Activated T-cell treated with anti-CD3 and anti-CD28 coated beads, Interleukin-2, amount 50 U/mL, for 4 hours (primary cell): ENCODE measurements at regions not wholly inside any gene's neighbourhood (a gene's known extent, or its start where the extent isn't known, plus 50 kb on each side); places are given as distances from the start of the nearest gene placed in this dataset.

Source experiments
- ATAC-seq, 2 donors: fragments of 200-7000 bp; cut with Tn5 transposase; one replicate each; pipeline ENCODE4 v1.10.0; 2021
- DNase-seq: peaks from one replicate; pipeline ENCODE4 v3.0.0-alpha.2; 2020
- H3K27me3 Mint-ChIP-seq: one replicate; pipeline ENCODE4 v1.8.0; 2021; ENCODE audit warnings: low read depth, mixed read lengths
- H3K36me3 Mint-ChIP-seq: one replicate; pipeline ENCODE4 v1.8.0; 2022; ENCODE audit warnings: mixed read lengths; ENCODE audit not compliant: insufficient read depth
- H3K4me1 Mint-ChIP-seq: one replicate; pipeline ENCODE4 v1.8.0; 2021; ENCODE audit warnings: low read depth, mixed read lengths
- H3K4me3 Mint-ChIP-seq: one replicate; pipeline ENCODE4 v1.8.0; 2021; ENCODE audit warnings: mild to moderate bottlenecking, moderate library complexity, mixed read lengths
- H3K9me3 Mint-ChIP-seq: one replicate; pipeline ENCODE4 v1.8.0; 2021; ENCODE audit warnings: mixed read lengths

- Mint-ChIP-seq H3K36me3 (no peaks in the 10 kb centered on the region), H3K27me3 (peaks cover 2% of the 10 kb centered on the region), H3K9me3 (no peaks in the 10 kb centered on the region), H3K4me1 (peaks cover 24% of the 10 kb centered on the region), H3K4me3 (no peak overlapping the region)
- DNase-seq, result no peak
- peak; percentile 94 to 97 for ATAC-seq
Measured at GRCh38 chr2:64295326-64296139, 151.3 kb upstream of the PELI1 start.

GRCh38 chr2:64296140-64296480, 151.9 kb upstream of the PELI1 start:
- peaks cover 2% of the 10 kb centered on the region for H3K27me3 Mint-ChIP-seq
- peaks cover 24% of the 10 kb centered on the region for H3K4me1 Mint-ChIP-seq
- no peak for DNase-seq
- H3K4me3 Mint-ChIP-seq, result peak overlapping the region; percentile 3
- no peaks in the 10 kb centered on the region for H3K9me3 Mint-ChIP-seq
- H3K36me3 Mint-ChIP-seq, result no peaks in the 10 kb centered on the region
- no peak for ATAC-seq

DNA sequence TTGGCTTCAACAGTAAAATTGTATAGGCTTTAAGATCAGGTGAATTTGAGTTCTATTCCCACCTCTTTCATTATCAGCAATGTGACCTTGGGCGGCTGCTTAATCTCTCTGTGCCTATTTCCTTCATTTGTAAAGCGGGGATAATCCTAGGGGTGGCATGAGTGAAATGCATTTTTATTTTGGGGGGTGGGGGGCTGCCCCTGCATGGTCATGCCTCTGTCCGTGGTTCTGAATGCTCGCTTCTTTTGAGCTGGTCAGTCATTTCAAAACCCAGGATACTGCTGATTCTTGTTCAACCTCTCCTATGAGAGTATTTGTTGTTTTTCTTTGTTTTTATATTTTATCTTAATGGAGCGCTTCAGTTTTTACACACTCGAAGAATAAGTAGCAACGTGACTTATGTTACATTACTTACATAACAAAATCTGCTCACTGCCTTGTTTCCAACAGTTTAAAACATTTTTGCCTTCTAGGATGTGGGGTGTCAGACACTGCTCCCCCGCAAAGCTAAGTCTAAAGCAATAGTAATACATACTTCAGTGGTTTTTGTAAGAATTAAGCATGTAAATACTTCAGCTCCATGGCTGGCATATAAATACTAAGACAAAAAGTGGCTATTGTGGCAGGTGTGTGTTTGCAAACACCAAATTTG, 152.6 kb upstream of the PELI1 start:
- H3K27me3 Mint-ChIP-seq, result peaks cover 2% of the 10 kb centered on the region
- H3K9me3 Mint-ChIP-seq, result no peaks in the 10 kb centered on the region
- H3K4me3 Mint-ChIP-seq, result no peak overlapping the region
- peaks cover 24% of the 10 kb centered on the region for H3K4me1 Mint-ChIP-seq
- H3K36me3 Mint-ChIP-seq, result no peaks in the 10 kb centered on the region
- DNase-seq, result no peak
- ATAC-seq, result no peak

- Mint-ChIP-seq H3K36me3 (no peaks in the 10 kb centered on the region), H3K4me1 (peaks cover 24% of the 10 kb centered on the region), H3K27me3 (peaks cover 2% of the 10 kb centered on the region), H3K9me3 (no peaks in the 10 kb centered on the region), H3K4me3 (no peak overlapping the region)
- ATAC-seq, result no peak
- DNase-seq, result no peak
Measured at GRCh38 chr2:64298161-64298560, 153.9 kb upstream of the PELI1 start.

GRCh38 chr2:64300066-64300465, 153.9 kb upstream of the LGALSL start:
- Mint-ChIP-seq H3K9me3 (no peaks in the 10 kb centered on the region), H3K4me3 (no peak overlapping the region), H3K36me3 (no peaks in the 10 kb centered on the region), H3K4me1 (peaks cover 21% of the 10 kb centered on the region), H3K27me3 (no peaks in the 10 kb centered on the region)
- DNase-seq (no peak), ATAC-seq (no peak)

GRCh38 chr2:64303250-64303649, 150.7 kb upstream of the LGALSL start:
- H3K4me1 Mint-ChIP-seq, result peaks cover 1% of the 10 kb centered on the region
- DNase-seq, result no peak
- peaks cover 5% of the 10 kb centered on the region for H3K9me3 Mint-ChIP-seq
- no peaks in the 10 kb centered on the region for H3K27me3 Mint-ChIP-seq
- H3K4me3 Mint-ChIP-seq, result no peak overlapping the region
- H3K36me3 Mint-ChIP-seq, result no peaks in the 10 kb centered on the region
- ATAC-seq, result no peak

- H3K36me3 Mint-ChIP-seq, result no peaks in the 10 kb centered on the region
- H3K4me1 Mint-ChIP-seq, result no peaks in the 10 kb centered on the region
- ATAC-seq, result no peak
Measured at GRCh38 chr2:64307421-64307820, 146.5 kb upstream of the LGALSL start.

DNA sequence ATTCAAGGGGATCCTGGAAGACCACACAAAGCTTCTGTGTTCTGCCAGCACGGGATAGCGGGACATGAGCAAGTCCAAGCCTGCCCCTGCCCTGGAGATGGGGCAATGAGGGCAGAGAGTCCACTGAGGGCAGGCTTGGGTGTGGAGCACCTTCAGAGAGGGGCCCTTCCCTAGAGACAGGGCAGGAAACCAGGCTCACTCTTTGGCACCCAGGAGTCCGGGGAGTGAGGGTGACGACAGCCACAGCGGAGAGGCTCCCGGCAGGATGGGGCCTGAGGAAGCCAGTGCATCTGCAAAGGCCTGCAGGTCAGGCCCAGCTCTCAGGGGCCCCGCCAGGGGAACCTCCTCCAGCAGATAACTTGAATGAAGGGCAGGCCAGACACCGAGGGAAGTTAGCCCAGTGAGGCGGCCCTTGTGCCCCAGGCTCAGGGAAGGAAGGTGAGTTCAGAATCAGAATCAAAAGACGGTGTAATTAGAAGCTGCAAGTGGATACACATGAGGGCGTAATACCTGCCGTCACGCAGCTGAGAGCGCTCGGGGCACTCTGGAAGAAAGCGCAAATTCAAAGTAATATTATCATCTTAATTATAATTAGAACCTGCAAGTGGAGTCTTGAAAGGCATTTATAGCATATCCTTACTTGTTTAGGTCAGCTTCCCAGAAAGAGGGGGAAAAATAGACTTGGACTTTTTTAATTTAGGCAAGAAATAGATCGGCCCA, 142.6 kb upstream of the LGALSL start:
- no peaks in the 10 kb centered on the region for H3K4me1 Mint-ChIP-seq
- no peaks in the 10 kb centered on the region for H3K36me3 Mint-ChIP-seq
- DNase-seq (no peak), ATAC-seq (no peak)
- H3K27me3 Mint-ChIP-seq, result no peaks in the 10 kb centered on the region
- no peak overlapping the region for H3K4me3 Mint-ChIP-seq
- H3K9me3 Mint-ChIP-seq, result no peaks in the 10 kb centered on the region

More at GRCh38 chr2:64307421-64307820, 146.5 kb upstream of the LGALSL start:
- DNase-seq, result no peak
- Mint-ChIP-seq H3K9me3 (peaks cover 5% of the 10 kb centered on the region), H3K4me3 (no peak overlapping the region), H3K27me3 (no peaks in the 10 kb centered on the region)

DNA sequence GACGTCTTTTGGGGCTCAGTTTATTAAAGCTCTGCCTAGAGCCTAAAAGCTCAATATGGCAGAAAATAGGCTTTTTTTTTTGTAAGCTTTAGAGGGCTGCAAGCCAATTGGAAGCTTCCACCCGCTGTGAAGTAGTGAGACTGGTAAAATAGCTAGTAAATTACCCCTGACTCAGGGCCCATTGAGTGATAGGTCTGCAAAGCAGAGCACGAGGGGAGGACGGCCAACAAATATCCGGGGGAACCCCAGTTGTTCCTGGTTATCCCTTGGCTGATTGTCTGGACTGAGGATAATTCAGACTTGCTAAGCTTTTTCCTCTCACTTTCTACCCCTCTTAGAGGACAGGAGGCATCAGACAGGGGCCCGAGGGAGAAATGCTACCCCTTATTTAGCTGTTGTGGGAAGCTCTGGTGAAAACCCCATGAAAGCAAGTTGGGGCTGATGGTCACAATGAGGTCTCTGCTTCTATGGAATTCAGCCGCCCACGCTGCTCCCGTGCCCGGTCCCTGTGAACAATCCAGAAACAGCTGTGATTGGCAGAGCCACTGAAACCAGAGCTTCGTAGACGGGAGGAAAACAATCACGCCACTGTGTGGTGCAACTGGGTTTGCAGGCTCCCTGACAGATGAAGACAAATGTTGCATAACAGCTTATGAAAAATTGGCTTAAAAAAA, 141.9 kb upstream of the LGALSL start:
- no peaks in the 10 kb centered on the region for H3K36me3 Mint-ChIP-seq
- ATAC-seq, result no peak

GRCh38 chr2:64312622-64313397, 141.2 kb upstream of the LGALSL start:
- Mint-ChIP-seq H3K4me1 (no peaks in the 10 kb centered on the region), H3K4me3 (no peak overlapping the region), H3K36me3 (no peaks in the 10 kb centered on the region), H3K9me3 (no peaks in the 10 kb centered on the region), H3K27me3 (no peaks in the 10 kb centered on the region)
- DNase-seq, result no peak
- no peak for ATAC-seq

More for the DNA sequence above, 141.9 kb upstream of the LGALSL start:
- no peak overlapping the region for H3K4me3 Mint-ChIP-seq
- H3K27me3 Mint-ChIP-seq, result no peaks in the 10 kb centered on the region
- no peaks in the 10 kb centered on the region for H3K9me3 Mint-ChIP-seq
- no peaks in the 10 kb centered on the region for H3K4me1 Mint-ChIP-seq
- no peak for DNase-seq

DNA sequence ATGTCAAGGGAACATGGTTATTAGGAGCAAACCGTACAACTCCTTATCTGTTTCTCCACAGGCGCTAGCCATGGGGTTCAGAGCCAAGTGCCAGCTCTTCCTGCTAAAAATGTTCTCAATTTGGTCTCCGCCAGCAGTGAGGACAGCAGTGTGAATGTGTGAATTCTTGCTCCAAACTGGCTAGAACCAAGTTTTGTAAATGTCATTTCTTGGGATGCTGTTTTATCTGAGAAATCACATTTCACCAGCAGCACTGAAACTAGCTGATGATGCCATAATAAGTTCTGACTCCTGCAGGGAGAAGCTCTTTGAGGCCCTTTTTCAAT, 140.6 kb upstream of the LGALSL start:
- no peak overlapping the region for H3K4me3 Mint-ChIP-seq
- ATAC-seq (no peak), DNase-seq (no peak)
- H3K36me3 Mint-ChIP-seq, result no peaks in the 10 kb centered on the region
- no peaks in the 10 kb centered on the region for H3K9me3 Mint-ChIP-seq
- H3K27me3 Mint-ChIP-seq, result no peaks in the 10 kb centered on the region
- H3K4me1 Mint-ChIP-seq, result peaks cover 4% of the 10 kb centered on the region

- no peaks in the 10 kb centered on the region for H3K9me3 Mint-ChIP-seq
- DNase-seq (no peak), ATAC-seq (no peak)
- no peak overlapping the region for H3K4me3 Mint-ChIP-seq
- peaks cover 4% of the 10 kb centered on the region for H3K4me1 Mint-ChIP-seq
- no peaks in the 10 kb centered on the region for H3K27me3 Mint-ChIP-seq
- no peaks in the 10 kb centered on the region for H3K36me3 Mint-ChIP-seq
Measured at GRCh38 chr2:64315291-64315960, 138.5 kb upstream of the LGALSL start.

DNA sequence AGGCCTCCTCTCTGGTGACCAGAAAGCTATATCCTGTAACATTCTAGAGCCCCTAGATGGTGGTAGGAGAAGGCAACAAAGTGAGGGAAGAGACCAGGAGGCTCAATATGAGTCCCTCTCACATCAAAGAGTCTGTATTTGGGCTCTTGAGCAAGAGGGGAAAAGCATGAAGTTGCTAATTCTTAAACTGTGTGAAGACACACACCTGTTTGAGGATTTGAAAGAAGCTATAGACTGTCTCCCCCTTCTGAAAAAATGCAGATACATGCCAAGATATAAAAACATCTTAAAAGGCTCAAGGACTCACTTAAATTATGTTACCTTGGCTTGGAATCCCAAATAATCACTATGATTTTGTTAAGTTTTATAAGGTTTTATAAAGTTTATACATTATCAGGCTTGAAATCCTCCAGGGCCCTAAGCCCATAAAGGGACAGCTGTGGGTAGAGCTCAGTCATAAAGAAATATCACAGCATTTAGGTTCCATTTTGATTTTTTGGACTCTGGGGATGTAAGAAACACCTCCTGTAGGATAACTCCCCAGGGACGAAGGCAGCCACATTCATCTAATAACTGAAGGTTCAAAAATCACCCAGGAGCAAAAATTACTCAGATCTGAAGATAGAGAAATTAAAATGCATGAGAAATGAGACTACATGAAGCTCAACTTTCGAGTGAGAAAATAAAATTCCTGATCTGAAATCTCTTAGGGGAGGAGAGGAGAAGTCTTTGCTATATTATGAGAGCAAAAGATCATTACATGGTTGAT, 136.1 kb upstream of the LGALSL start:
- no peak for ATAC-seq
- no peaks in the 10 kb centered on the region for H3K27me3 Mint-ChIP-seq
- no peaks in the 10 kb centered on the region for H3K9me3 Mint-ChIP-seq
- DNase-seq, result no peak
- H3K4me3 Mint-ChIP-seq, result no peak overlapping the region
- H3K4me1 Mint-ChIP-seq, result peaks cover 4% of the 10 kb centered on the region
- H3K36me3 Mint-ChIP-seq, result no peaks in the 10 kb centered on the region
